ENCODE measurements at regions not wholly inside any gene's neighbourhood (a gene's known extent, or its start where the extent isn't known, plus 50 kb on each side); places are given as distances from the start of the nearest gene placed in this dataset.

DNA sequence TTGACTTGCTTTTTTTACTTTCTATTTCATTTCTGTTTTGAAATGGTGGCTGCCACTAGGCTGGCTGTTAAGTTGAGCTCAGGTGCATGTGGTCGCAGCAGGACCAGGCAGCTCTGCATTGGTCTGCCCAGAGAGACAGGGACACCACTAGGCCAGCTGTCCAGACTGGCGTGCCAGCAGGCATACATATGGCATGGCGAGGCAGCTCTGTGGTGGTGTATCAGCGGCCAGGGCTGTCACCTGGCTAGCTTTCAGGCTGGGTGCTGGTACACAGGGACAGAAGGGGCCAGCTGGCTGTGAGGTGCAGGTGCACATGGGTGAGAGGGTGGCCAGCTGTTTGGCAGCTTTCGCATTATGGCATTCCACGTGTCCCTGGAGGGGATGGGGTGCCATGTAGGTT, 654.0 kb upstream of the ACO1 start:
- Histone ChIP-seq H4K91ac (ENCODE audit: insufficient read length, low read depth, low read length) (no peak overlapping the region), H2BK5ac (ENCODE audit: insufficient read length, low read length) (no peak overlapping the region), H2AK5ac (ENCODE audit: insufficient read length, low read length) (no peak overlapping the region), H3K4ac (ENCODE audit: low read depth, low read length) (no peak overlapping the region), H3K79me2 (ENCODE audit: insufficient read depth, low read length) (no peaks in the 10 kb centered on the region), H3K23ac (ENCODE audit: insufficient read length, low read depth, low read length) (no peak overlapping the region), H2BK15ac (ENCODE audit: low read depth, low read length) (no peak overlapping the region), H2AFZ (ENCODE audit: low read length) (no peak overlapping the region), H3K56ac (ENCODE audit: insufficient read length, low read depth, low read length) (no peak overlapping the region), H3K9ac (ENCODE audit: extremely low read depth, insufficient read length, low read length) (no peak overlapping the region), H3K23me2 (ENCODE audit: insufficient read length, low read depth, low read length, poor library complexity, severe bottlenecking) (no peaks in the 10 kb centered on the region), H3K27ac (ENCODE audit: insufficient read length, low read depth, low read length) (no peak overlapping the region), H3K9me3 (ENCODE audit: control insufficient read depth, low read depth, low read length) (no peaks in the 10 kb centered on the region), H3K14ac (ENCODE audit: insufficient read depth, low read length) (no peak overlapping the region), H4K20me1 (ENCODE audit: control insufficient read depth, insufficient read depth, insufficient read length) (no peaks in the 10 kb centered on the region), H3K4me2 (ENCODE audit: insufficient read depth, insufficient read length, low read length) (no peak overlapping the region), H4K5ac (ENCODE audit: insufficient read length, low read depth, low read length) (no peak overlapping the region), H2BK120ac (ENCODE audit: low read depth, low read length, poor library complexity, severe bottlenecking) (no peak overlapping the region), H3K27me3 (ENCODE audit: insufficient read depth, low read length) (no peaks in the 10 kb centered on the region), H4K8ac (replicated peaks; ENCODE audit: insufficient read length, low read depth, low read length) (no peak overlapping the region), H2BK12ac (ENCODE audit: insufficient read length, low read depth, low read length) (no peak overlapping the region), H3K18ac (ENCODE audit: insufficient read length, low read depth, low read length) (no peak overlapping the region), H3T11ph (ENCODE audit: low read length) (no peak overlapping the region), H2BK20ac (ENCODE audit: low read depth, low read length, poor library complexity, severe bottlenecking) (no peak overlapping the region), H3K79me1 (ENCODE audit: insufficient read depth, low read depth, low read length, poor library complexity, severe bottlenecking) (no peaks in the 10 kb centered on the region), H3K4me1 (ENCODE audit: insufficient read depth, low read length) (no peaks in the 10 kb centered on the region)
- no peak for DNase-seq
- TF ChIP-seq CTCF (conservative IDR thresholded peaks at IDR 0.05) = no peak
- Mint-ChIP-seq H3K4me1 (peaks cover 16 to 22% of the 10 kb centered on the region in 2 experiments), H3K36me3 (ENCODE audit: insufficient read depth in 1 of 3, low read depth in 3 of 3) (no peaks in the 10 kb centered on the region), H3K27ac (no peak overlapping the region), H3K4me3 (no peak overlapping the region), H3K9me3 (no peaks in the 10 kb centered on the region), H3K27me3 (ENCODE audit: low read depth) (peaks cover 4% of the 10 kb centered on the region; the same call in 1 of the 2 replicates)
- WGBS (ENCODE audit: extremely low coverage, insufficient read length, low lambda C conversion rate) = no CpG with 5 or more reads among the region's 6 CpGs

Measured in H9 (cell line).